AG10803 (cell line): ENCODE measurements at regions not wholly inside any gene's neighbourhood (a gene's known extent, or its start where the extent isn't known, plus 50 kb on each side); places are given as distances from the start of the nearest gene placed in this dataset.

Experiments
- DNase-seq: peaks from one replicate; pipeline ENCODE4 v3.0.0; 2010; ENCODE audit warnings: low read depth
- H3K4me3 ChIP-seq: 2 replicates; pipeline ENCODE4 v1.5.1; 2011; ENCODE audit warnings: mild to moderate bottlenecking, low read length, control low read depth
- CTCF ChIP-seq: conservative IDR thresholded peaks from 2 replicates; pipeline ENCODE4 v1.5.1; 2011; ENCODE audit warnings: mild to moderate bottlenecking, low read length, control low read depth, inconsistent platforms

GRCh38 chr10:28845009-28845682 is 167.8 kb downstream of the BAMBI start:
- no peak overlapping the region for H3K4me3 ChIP-seq
- DNase-seq: no peak
- TF ChIP-seq CTCF: no peak

GRCh38 chr10:28849309-28849708 is 172.0 kb downstream of the BAMBI start:
- no peak for TF ChIP-seq CTCF
- no peak for DNase-seq
- H3K4me3 ChIP-seq: no peak overlapping the region

- TF ChIP-seq CTCF: no peak
- peak; percentile 9 for DNase-seq
- no peak overlapping the region for H3K4me3 ChIP-seq
These were observed 172.5 kb downstream of the BAMBI start for GRCh38 chr10:28849821-28850220.

- TF ChIP-seq CTCF: no peak
- DNase-seq: no peak
- no peak overlapping the region for H3K4me3 ChIP-seq
These were observed 173.5 kb downstream of the BAMBI start for GRCh38 chr10:28850784-28851183.

- no peak for TF ChIP-seq CTCF
- peak; percentile 7 for DNase-seq
These were observed 175.9 kb downstream of the BAMBI start for GRCh38 chr10:28853195-28853594.

GRCh38 chr10:28857164-28857563 is 179.8 kb downstream of the BAMBI start:
- no peak for DNase-seq
- no peak overlapping the region for H3K4me3 ChIP-seq
- TF ChIP-seq CTCF: no peak

More at GRCh38 chr10:28853195-28853594, 175.9 kb downstream of the BAMBI start:
- H3K4me3 ChIP-seq: no peak overlapping the region

- DNase-seq: no peak
- TF ChIP-seq CTCF: no peak
- no peak overlapping the region for H3K4me3 ChIP-seq
These were observed 181.3 kb downstream of the BAMBI start for GRCh38 chr10:28858646-28859045.
